ENCODE measurements at regions not wholly inside any gene's neighbourhood (a gene's known extent, or its start where the extent isn't known, plus 50 kb on each side); places are given as distances from the start of the nearest gene placed in this dataset.

DNA sequence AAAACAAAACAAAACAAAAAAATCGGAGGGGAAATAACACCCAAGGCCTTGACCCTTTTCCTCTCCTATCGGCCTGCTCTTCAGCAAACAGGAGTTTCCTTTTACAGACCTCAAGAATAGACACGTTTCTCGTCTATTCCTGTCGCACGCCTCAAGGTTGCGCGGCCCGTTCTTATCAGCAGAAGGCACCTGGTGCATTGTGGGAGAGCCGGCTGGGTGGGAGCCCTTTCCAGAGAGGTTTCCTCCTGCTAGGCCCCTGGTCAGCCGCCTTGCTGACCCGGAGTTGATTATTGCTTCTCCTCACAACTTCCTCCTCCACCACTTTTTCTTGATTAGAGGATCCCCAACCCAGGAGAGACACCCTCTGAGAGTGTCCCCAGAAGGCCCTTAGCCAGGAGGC lies 497.3 kb downstream of the MIAT start:
- Histone ChIP-seq H3K27ac (no peak overlapping the region), H3K27me3 (no peaks in the 10 kb centered on the region), H3K36me3 (no peaks in the 10 kb centered on the region), H3K4me3 (no peak overlapping the region), H3K9me3 (no peaks in the 10 kb centered on the region), H3K4me1 (no peaks in the 10 kb centered on the region)
- no peak for TF ChIP-seq POLR2A (IDR thresholded peaks at IDR 0.05)
- TF ChIP-seq, protein P1, sequence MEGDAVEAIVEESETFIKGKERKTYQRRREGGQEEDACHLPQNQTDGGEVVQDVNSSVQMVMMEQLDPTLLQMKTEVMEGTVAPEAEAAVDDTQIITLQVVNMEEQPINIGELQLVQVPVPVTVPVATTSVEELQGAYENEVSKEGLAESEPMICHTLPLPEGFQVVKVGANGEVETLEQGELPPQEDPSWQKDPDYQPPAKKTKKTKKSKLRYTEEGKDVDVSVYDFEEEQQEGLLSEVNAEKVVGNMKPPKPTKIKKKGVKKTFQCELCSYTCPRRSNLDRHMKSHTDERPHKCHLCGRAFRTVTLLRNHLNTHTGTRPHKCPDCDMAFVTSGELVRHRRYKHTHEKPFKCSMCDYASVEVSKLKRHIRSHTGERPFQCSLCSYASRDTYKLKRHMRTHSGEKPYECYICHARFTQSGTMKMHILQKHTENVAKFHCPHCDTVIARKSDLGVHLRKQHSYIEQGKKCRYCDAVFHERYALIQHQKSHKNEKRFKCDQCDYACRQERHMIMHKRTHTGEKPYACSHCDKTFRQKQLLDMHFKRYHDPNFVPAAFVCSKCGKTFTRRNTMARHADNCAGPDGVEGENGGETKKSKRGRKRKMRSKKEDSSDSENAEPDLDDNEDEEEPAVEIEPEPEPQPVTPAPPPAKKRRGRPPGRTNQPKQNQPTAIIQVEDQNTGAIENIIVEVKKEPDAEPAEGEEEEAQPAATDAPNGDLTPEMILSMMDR (IDR thresholded peaks at IDR 0.05), result no peak
- no peak for DNase-seq

DNA sequence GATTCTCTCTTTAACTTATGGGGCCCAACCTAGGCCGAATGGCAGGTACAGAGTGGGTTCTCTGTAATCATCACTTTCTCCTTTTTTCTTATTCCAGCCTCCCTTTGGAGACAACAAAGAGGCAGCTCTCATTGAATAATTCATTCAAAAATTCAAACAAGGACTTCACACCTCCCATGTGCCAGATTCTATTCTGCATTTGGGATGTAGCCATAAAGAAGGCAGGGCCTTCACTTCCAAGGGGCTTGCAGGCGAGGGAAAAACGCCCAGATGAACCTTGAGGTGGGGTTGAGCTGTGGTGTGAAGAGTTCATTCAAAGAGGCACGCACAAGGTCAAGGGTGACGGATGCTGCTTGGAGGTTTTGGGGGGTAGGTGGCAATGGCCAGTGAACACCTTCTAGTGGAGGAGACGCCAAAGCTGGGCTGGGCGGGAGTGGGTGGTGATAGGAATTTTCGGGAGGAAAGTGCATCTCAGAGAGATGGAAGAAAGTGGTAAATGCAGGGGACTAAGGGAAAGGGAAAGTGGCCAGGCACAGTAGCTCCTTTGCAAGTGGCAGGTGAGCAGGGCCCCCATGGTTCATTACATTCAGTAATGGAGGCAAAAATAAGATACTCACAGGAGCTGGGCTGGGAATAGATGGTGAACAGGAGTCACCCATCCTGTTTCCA lies 499.6 kb downstream of the MIAT start:
- H3K36me3 ChIP-seq, result no peaks in the 10 kb centered on the region
- DNase-seq, result no peak
- TF ChIP-seq POLR2A (IDR thresholded peaks at IDR 0.05), result no peak
- TF ChIP-seq, protein P1 (IDR thresholded peaks at IDR 0.05), result no peak
- no peak overlapping the region for H3K4me3 ChIP-seq
- H3K9me3 ChIP-seq, result no peaks in the 10 kb centered on the region
- H3K27ac ChIP-seq, result no peak overlapping the region
- H3K27me3 ChIP-seq, result no peaks in the 10 kb centered on the region
- no peaks in the 10 kb centered on the region for H3K4me1 ChIP-seq

DNA sequence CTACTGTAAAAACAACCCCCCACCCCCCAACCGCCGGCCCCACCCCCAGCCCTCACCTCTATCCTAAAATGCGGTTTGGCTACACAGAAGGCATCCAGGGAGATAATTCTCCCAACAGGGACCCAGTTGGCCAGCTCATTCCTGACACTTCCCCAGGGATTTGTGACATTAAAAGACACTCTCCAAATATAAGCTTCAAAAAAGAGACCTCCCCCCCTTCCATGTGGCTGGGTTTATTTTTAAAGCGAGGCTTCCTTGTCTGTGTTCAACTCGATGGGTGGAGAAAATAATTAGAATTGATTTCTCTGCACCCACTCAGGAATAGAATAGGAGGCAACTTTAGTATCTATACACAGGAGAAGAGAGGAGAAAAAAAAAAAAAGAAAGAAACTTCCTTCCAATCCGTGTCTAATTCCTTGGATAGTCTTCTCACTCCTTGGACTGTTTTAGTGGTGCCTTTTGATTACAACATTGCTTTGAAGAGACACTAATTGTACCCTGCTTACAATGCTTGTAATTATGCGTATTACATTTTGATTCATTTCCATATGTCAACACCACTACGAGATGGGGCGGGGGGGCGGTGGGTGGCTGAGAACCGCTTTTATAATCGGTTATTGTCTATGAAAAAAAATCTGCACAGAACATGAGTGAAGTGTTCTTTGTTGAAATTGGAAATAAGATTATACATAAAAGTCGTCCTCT lies 500.4 kb downstream of the MIAT start:
- TF ChIP-seq, protein P1 (IDR thresholded peaks at IDR 0.05), result no peak
- TF ChIP-seq POLR2A (IDR thresholded peaks at IDR 0.05), result no peak
- no peaks in the 10 kb centered on the region for H3K4me1 ChIP-seq
- H3K9me3 ChIP-seq, result no peaks in the 10 kb centered on the region
- no peaks in the 10 kb centered on the region for H3K36me3 ChIP-seq
- no peaks in the 10 kb centered on the region for H3K27me3 ChIP-seq
- no peak for DNase-seq
- H3K27ac ChIP-seq, result no peak overlapping the region
- H3K4me3 ChIP-seq, result no peak overlapping the region

DNA sequence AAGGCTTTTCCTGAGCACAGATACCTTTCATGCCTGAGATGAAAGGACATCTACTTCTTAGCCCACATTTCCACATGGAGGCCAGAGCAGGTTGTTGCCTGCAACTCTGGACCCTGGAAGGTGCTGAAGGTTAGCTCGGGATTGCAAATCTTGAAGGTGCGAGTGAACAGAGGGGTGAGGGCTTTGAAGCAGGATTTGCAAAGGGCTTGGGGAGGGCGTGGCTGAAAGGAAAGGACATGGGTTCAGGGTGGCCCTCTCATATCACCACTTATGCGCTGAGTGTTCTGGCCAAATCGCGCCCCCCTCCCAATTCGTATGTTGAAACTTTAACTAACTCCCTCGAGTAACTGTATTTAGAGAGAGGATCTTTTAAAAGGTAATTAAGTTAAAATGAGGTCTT lies 501.6 kb downstream of the MIAT start:
- H3K4me3 ChIP-seq, result no peak overlapping the region
- H3K4me1 ChIP-seq, result no peaks in the 10 kb centered on the region
- H3K27me3 ChIP-seq, result no peaks in the 10 kb centered on the region
- TF ChIP-seq, protein P1 (IDR thresholded peaks at IDR 0.05), result no peak
- TF ChIP-seq POLR2A (IDR thresholded peaks at IDR 0.05), result no peak
- no peaks in the 10 kb centered on the region for H3K36me3 ChIP-seq
- DNase-seq, result no peak
- no peak overlapping the region for H3K27ac ChIP-seq
- H3K9me3 ChIP-seq, result no peaks in the 10 kb centered on the region

DNA sequence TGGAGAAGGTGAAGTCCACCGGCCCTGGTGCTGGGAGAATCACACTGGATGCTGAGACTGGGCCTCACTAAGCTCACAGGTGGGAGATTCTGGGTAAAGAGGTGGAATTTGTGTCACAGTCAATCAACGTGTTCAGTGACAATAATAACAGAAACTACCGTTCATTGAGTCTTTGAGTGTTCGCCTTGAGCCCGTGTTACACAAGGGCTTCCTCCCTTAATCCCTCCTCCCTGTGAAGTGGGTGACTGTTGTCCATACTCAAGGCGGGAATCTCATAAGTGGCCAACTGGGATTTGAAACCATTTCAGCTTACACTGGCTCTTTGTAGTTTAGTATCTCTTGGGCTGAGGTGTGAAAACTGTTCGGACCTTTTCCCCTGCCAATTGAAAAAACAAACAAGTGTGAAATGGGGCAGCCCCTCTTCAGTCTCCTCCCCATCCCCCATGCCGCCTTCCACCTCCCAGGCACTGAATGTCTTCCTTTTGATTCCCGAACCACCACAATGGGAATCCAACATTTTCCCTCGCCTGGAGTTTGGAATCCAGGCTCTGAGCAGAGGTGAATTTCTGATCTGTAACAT lies 502.4 kb downstream of the MIAT start:
- TF ChIP-seq, protein P1 (IDR thresholded peaks at IDR 0.05), result no peak
- no peak for TF ChIP-seq POLR2A (IDR thresholded peaks at IDR 0.05)
- Histone ChIP-seq H3K36me3 (no peaks in the 10 kb centered on the region), H3K9me3 (no peaks in the 10 kb centered on the region), H3K27me3 (no peaks in the 10 kb centered on the region), H3K27ac (no peak overlapping the region), H3K4me1 (no peaks in the 10 kb centered on the region), H3K4me3 (no peak overlapping the region)
- DNase-seq, result no peak

Data from Peyer's patch (tissue), 4 donors.